ENCODE measurements at regions not wholly inside any gene's neighbourhood (a gene's known extent, or its start where the extent isn't known, plus 50 kb on each side); places are given as distances from the start of the nearest gene placed in this dataset.

DNA sequence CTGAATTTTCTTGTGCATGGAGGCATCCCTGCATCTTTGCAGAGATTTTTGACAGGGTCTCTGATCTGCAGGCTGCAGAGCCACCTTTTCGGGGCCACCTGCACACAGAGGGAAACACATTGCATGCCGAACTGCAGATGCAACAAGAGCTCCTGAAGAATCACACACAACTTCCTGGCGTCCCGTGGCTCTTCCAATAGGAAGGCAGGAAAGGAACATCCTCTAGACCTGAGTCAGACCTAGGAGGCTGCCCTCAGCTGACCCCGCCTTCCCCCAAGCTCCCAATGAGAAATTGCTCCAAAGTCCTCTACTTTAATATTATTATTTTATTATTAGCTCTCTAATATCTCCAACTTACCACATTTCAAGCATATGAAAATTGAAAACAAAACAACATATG, 213.2 kb upstream of the ARRDC4 start:
- no peak for DNase-seq

- no peak for DNase-seq
Observed at GRCh38 chr15:97748576-97748975, 211.9 kb upstream of the ARRDC4 start.

DNA sequence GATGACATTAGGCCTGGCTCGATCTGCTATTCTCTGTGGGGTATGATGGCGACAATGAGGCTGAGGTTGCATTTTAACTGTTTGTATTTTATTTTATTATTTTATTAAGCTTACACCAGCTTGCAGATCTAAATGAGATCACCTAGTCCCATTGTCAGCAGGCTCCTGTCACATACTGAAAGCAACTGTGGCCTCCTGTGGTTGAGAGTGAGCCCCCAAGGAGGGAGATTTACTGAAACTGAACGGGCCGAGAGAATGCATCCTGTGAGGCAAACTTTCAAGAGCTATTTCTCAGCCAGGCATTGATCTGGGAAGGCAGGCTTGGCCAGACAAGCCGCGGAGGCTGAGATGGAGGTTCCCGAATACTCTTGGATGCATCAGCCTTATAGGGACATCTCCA, 210.4 kb upstream of the ARRDC4 start:
- DNase-seq, result no peak

DNA sequence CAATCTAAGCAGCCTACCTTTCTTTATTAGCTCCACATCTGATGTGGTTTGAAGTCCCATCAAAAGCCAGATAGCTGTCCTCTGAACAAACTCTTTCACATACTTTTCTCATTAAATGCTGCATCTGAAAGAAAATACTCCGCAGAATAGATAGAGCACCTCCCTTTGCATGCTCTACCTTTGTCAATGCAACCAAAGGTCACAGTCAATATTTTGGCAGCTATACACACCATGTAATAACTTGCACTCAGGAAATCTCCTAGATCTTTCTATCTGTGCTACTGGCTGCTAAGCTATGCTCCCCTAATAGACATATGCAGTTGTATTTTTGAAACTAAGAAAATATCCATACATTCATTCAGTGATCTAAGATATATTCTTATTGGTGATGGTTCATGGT, 204.8 kb upstream of the ARRDC4 start:
- DNase-seq, result no peak

DNA sequence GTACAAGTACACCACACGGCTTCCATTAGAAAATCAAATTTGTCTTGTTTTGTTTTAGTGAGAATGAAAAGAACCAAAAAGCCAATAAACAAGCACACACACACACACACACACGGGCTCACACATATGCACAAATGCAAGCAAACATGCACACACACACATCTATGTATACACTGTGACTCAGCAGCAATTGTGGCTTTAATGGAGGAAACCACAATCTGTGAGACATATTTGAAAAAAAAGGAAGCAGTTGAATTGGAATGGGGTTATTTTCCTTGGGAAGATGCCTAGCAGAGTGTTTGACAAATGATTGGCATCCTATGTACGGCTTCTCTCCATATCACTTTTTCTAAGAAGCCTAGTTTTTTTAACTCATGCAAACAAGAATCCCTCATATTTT, 201.1 kb upstream of the ARRDC4 start:
- DNase-seq, result no peak

DNA sequence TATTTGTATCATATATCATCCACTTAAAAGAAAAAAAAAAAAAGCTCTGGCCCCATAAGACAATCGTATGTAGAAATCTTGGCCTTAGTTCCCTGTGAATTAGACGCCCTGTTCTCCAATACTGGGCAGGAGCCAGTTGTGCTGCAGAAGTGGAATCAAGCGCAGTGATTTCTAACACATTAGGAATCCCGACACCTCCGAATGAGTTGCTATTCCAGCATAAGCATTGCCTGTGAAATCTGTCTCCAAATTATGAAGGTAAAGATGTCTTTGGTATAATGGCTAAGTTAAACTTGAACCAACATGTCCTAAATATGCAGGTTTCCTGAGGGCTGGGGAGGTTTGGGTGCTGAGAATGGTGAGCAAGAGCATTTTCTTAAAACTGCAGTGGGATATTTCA, 199.4 kb upstream of the ARRDC4 start:
- DNase-seq, result no peak

GRCh38 chr15:97783240-97783639, 177.3 kb upstream of the ARRDC4 start:
- no peak for DNase-seq

GRCh38 chr15:97786741-97787140, 173.8 kb upstream of the ARRDC4 start:
- DNase-seq, result no peak

DNA sequence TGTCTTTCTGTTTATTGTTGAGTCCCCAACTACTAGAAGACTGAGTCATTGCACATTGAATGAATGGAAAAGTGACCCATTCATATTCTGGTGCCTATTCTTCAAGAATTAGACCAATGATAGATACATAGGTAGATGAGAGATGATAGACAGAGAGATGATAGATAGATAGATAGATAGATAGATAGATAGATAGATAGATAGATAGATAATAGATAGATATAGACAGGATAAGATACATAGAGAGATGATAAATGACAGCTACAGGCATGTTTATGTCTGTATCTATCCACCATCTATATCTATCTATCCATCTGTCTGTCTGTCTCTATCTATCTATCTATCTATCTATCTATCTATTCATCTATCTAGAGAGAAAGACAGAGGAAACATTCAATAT, 170.3 kb upstream of the ARRDC4 start:
- no peak for DNase-seq

GRCh38 chr15:97791824-97792792, 168.4 kb upstream of the ARRDC4 start:
- DNase-seq, result no peak

DNA sequence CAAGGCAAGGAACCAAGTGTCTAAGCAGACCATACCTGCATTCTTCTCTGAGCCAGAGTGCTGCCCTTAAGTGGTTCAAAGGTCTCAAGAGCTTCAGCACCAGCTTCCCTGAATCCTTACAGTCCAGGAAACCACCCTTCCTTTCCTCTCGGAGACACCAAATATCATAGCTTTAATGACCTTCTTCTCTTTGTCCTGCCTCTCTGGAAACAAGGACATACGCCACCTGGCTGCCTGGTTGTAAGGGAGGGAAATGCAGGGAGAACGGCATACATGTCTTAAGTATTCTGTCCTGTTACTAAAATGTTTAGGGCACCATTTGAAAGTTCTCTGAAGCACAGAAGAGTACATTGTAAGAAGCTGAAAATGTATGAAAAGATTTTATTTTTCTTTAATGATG, 155.6 kb upstream of the ARRDC4 start:
- no peak for DNase-seq

- no peak for DNase-seq
Observed at GRCh38 chr15:97806766-97807165, 153.7 kb upstream of the ARRDC4 start.

- no peak for DNase-seq
Observed at GRCh38 chr15:97815835-97816234, 144.7 kb upstream of the ARRDC4 start.

GRCh38 chr15:97817276-97817890, 143.1 kb upstream of the ARRDC4 start:
- no peak for DNase-seq

DNA sequence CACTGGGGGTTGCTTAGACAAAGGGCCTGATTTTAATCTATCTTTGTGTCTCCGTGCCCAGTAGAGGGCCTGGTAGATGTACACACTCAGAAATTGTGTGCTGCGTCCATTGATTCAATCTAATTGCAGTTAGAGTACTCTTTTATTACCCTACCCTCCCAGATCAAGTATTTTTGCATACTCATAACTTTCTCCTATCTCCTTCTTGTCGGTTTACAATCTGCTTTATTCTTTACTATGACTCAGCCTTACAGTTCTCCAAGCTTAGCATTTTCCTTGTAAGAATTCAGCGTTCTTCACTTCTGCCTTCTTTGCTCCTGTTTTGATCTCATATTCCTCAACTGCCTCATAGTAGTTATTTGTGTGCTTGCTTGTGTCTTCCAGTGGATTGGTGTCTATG, 124.5 kb upstream of the ARRDC4 start:
- DNase-seq, result no peak

- DNase-seq, result no peak
Observed at GRCh38 chr15:97837896-97838295, 122.6 kb upstream of the ARRDC4 start.

- no peak for DNase-seq
Observed at GRCh38 chr15:97838606-97839210, 121.8 kb upstream of the ARRDC4 start.

DNA sequence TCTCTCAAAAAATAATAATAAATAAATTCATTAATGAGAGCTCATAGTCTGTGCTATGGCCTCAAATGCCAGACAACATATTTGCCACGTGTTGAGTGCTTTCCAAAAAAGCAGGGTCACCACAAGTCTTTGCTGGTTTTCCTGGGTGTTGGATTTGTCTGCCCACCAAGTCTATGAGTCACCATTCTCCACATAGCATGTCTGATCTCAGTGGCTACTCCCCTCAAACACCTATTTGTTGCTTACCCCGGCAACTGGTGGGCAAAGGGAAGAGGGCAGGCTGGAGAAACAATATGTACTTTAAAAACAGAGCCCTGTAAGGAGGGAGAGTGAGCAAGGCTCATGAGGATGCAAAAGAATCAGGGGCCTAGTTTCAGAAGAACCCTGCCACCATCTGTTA, 120.0 kb upstream of the ARRDC4 start:
- DNase-seq, result no peak

DNA sequence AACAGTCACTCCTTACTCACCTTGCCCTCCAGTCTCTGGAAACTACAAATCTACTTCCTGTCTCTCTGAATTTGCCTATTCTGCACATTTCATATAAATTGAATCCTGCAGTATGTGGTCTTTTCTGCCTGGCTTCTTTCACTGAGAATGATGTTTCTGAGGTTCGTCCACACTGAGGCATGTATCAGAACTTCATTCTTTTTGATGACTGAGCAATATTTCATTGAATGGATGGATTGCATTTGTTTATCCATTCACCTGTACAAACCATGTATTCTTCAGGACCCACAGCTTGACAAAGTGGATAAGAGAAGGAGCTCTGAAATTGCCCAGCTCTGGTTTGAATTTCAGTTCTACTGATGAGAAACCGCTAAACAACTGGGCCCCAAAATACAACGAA, 118.9 kb upstream of the ARRDC4 start:
- no peak for DNase-seq

DNA sequence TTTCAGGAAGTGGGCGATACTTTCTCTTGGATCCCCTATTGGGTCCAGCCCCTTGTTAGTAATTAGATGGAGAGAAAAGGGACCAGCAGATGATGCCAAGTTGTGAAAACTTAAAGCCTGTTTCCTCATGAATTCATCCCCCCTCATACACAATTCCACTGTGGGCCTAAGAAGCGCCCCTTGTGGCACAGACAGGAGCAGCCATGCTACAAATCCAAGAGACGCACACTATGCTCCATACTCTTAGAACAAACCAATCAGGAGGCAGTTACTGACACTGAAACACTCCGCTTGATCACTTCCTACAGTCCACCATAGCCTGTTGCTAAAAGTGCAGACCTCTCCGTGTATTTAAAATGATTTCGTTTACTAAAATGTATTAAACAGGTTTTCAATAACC, 111.3 kb upstream of the ARRDC4 start:
- no peak for DNase-seq

GRCh38 chr15:97858296-97858695, 102.2 kb upstream of the ARRDC4 start:
- no peak for DNase-seq

- DNase-seq, result no peak
Observed at GRCh38 chr15:97861529-97862260, 98.8 kb upstream of the ARRDC4 start.

- DNase-seq, result no peak
Observed at GRCh38 chr15:97866959-97867358, 93.5 kb upstream of the ARRDC4 start.
